Left renal pelvis (tissue), 4 donors: ENCODE measurements at regions not wholly inside any gene's neighbourhood (a gene's known extent, or its start where the extent isn't known, plus 50 kb on each side); places are given as distances from the start of the nearest gene placed in this dataset.
"Not testable (repeated sequence)": the region's sequence is repeated elsewhere in the genome, so short reads cannot be mapped to it uniquely, and the experiment has no call there.

Experiments
- DNase-seq, 4 donors: peaks; one replicate each; pipeline ENCODE4 v3.0.0-alpha.2; 2013; ENCODE audit warnings: low read depth in 4 of 4, low spot score in 3 of 4

GRCh38 chr5:122515210-122515609 is 203.2 kb downstream of the SNCAIP start:
- not testable (repeated sequence) for DNase-seq

DNA sequence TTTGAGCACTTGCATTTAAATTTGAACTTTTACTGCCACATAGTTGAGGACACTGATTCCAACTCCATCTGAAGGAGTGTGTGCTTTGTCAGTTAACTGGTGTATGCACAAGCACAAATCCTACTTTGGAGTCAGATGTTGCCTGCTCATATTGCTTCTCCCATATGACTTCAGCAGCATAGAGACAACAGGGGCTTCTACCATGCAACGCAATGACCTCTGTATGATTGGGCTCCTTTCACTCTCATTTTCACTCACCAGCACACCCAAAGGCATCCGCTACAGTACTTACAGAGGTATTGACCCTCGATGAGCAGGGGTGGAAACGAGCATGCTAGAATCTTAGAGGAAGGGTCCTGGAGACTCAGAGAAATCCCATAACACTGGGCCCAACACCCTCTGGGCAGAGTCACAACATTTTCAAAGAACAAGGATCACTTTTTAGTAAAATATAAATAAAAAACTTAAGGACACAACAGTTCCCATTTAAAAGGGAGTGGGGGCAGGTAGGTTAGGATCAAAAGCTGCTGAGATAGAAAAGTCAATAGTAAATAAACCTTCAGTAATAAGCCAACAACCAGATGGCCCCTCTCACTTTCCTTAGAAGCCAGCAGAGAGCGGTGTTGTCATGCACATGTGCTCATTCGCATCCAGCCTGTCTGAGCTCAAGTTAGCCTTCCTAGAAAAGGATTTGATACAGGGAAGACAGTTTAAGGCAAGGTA is 203.8 kb downstream of the SNCAIP start:
- peak in 3 of 4 donors; percentile 51 to 58 (median 55) for DNase-seq

GRCh38 chr5:122516432-122516743 is 204.4 kb downstream of the SNCAIP start:
- no peak for DNase-seq

DNA sequence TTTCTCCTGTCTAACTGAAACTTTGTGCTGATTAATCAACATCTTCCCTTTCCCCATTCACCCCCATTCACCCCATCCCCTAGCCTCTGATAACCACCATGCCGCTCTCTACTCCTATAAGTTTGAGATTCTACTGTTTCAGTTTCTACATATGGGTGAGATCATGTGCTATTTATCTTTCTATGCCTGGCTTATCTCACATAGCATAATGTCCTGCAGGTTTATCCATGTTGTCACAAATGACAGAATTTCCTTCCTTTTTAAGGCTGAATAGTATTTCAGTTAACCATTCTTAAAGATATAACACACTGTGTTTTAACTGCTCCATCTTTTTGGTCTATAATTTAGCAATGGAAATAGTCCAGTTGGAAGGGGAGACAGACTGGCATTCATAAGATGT is 205.1 kb downstream of the SNCAIP start:
- no peak for DNase-seq

- DNase-seq = no peak
These were observed 211.7 kb downstream of the SNCAIP start for GRCh38 chr5:122523776-122524175.

DNA sequence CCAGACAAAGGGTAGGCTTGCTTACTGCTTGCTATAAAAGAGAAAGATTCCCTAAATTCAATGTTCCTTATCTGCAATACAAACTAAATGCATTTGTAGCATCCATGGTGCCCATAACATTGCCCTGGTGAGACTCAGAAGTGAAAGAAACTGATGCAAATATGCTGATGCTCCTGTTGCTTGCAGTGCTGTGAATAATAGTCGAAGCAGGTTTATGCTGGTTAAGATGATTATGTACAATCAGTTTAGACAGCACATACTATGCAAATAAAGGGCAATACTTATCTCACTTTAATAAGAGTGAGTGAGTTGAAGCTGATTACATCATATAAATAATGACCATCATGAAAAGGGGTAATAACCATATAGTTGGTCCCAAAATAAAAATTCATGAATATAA is 215.5 kb downstream of the SNCAIP start:
- DNase-seq = no peak

- peak in 1 of 4 donors; percentile 19 for DNase-seq
These were observed 220.0 kb downstream of the SNCAIP start for GRCh38 chr5:122532035-122532434.

- DNase-seq = no peak
These were observed 221.8 kb downstream of the SNCAIP start for GRCh38 chr5:122533825-122534224.

GRCh38 chr5:122534829-122535228 is 222.8 kb downstream of the SNCAIP start:
- DNase-seq = no peak

DNA sequence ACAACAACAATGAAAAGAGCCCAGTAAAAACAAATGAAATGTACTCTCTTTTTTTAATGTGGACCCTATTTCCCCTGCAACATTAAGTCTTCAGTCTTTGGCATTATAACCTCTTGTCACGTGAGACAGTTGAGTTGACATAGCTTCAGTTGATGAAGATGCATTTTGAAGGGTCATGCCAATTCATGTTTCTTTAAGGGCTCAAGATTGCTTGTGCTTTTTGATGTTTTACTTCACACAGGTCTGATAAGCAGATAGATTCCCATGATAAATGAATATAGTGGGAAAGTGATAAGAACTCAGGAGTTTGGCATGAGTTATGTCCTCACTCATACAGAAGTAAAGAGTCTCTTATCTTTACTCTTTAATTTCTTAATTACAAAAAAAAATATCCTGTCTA is 229.4 kb downstream of the SNCAIP start:
- DNase-seq = no peak

GRCh38 chr5:122545986-122546385 is 228.9 kb upstream of the SNX2 start:
- DNase-seq = no peak

DNA sequence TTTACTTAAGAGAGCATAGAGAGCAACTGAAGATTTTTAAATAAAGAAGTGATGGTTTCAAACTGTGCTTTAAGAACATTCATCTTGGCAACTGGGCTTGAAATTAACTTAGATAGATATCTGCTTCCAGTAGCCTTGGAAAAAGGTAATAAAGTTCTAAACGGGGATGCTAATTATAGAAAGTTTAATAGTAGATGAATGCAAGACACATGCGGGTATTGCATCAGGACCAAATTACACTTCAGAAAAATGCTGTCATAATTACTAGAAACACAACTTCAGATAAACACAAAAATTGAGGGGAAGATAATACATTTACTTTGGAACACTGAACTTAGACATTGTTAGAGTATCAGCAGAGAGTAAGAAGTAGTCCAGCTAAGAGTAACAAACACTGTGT is 227.7 kb upstream of the SNX2 start:
- DNase-seq = no peak

DNA sequence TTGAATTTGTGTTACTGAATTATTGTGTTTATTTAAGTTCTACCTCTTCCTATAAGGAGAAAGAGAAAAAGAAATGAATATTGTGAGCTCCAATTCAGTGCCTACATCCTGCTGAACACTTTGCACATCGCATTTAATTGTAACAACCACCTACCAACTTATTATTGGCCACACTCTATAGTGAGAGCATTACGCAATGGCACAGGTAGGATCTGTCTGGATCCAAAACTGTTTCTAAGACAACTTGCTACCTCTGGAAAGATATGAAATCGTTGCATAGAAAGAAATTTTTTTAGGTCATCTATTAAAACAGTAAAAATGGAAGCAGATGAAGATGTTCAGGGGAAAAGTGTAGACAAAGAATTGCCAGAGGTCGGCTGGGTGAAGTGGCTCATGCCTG is 227.2 kb upstream of the SNX2 start:
- DNase-seq = no peak

DNA sequence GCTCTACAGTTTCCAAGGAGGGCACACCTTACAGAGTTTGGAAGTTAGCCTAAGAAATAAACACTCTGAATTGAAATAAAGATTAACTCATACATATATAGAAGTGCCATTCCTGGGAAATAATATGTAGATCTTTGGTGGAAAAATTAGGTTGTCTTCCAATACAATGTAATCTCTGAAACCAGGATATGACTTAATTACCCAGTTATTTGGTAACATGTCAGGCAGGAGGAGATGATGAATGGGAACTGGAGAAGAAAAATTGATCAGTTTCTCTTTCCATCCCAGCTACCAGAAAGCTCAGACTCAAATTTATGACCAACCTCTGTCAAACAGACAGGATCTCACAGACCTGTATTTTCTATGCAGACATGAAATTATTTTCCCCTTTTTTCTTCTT is 215.2 kb upstream of the SNX2 start:
- DNase-seq = no peak

DNA sequence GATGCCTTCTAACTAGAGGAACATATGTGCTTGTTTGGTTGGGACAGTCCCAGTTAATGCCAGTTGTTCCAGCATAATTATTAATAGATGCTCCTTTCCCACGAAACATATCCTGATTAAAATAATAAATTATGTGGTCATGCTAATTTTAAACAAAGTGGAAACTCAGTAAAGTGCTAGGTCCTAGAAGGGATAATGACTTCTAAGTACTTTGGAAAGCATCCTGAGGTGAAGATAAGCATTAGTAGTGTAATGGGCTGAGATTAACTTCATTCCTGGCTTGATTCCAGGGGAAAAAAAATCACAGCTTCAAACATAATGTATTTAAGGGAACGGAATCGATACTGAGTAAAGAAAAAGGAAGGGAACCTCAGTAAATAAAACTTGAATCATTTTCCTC is 213.7 kb upstream of the SNX2 start:
- DNase-seq = no peak

- no peak for DNase-seq
These were observed 209.5 kb upstream of the SNX2 start for GRCh38 chr5:122565331-122565730.

- DNase-seq = no peak
These were observed 198.4 kb upstream of the SNX2 start for GRCh38 chr5:122576256-122577016.

DNA sequence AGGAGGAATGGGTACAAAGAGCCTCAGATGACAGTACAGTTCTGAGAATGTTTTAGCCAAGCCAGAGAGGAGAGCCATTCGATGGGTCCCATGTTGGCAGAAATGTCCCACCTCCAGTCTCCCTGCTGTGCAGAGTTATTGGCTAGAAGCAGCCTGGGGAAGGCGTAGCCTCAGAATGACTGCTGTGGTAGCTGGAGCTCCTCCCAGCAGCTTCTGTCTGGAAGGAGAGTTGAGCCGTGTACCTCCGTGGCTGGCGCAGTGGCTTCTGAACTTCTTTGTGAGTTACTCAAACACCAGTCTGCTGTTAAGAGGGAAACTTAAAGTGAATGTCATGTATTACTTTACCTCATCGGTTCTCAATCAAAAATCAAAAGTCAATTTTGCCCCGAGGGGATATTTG is 193.3 kb upstream of the SNX2 start:
- no peak for DNase-seq

GRCh38 chr5:122584411-122585300 is 190.2 kb upstream of the SNX2 start:
- no peak for DNase-seq

- no peak for DNase-seq
These were observed 189.5 kb upstream of the SNX2 start for GRCh38 chr5:122585371-122585770.

DNA sequence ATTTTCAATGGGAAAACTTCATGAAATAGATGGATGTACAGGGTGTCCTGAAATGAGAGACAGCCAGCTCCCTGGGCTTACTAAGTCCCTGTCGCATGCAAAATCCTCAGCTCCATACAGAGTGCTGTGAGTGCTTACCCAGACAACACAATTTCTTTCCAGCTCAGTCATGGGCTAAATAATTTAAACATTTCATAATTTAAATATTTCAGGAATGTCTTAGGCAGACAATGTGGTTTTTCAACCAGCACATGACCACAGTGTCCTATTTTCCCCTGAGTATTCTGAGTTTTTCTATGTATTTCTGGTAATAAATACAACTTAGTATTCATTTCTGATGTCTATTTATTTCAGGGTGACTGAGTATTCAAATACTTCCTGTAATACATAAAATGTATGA is 188.5 kb upstream of the SNX2 start:
- no peak for DNase-seq
